GM21737 (cell line): ENCODE measurements at regions not wholly inside any gene's neighbourhood (a gene's known extent, or its start where the extent isn't known, plus 50 kb on each side); places are given as distances from the start of the nearest gene placed in this dataset.

ENCODE experiments used
- ATAC-seq: cut with Tn5 transposase; IDR thresholded peaks from one replicate; pipeline ENCODE4 v1.9.1; 2021; ENCODE audit warnings: mild to moderate bottlenecking, moderate library complexity; ENCODE audit not compliant: unreplicated experiment

- ATAC-seq, result no peak
These were observed 496.9 kb downstream of the SOX6 start for GRCh38 chr11:15859411-15859810.

GRCh38 chr11:15861256-15861655, 495.1 kb downstream of the SOX6 start:
- no peak for ATAC-seq

GRCh38 chr11:15863411-15863810, 492.9 kb downstream of the SOX6 start:
- no peak for ATAC-seq

- ATAC-seq, result no peak
These were observed 492.1 kb downstream of the SOX6 start for GRCh38 chr11:15864026-15864805.

GRCh38 chr11:15865212-15865987, 490.9 kb downstream of the SOX6 start:
- ATAC-seq, result no peak

GRCh38 chr11:15867871-15868270, 488.5 kb downstream of the SOX6 start:
- ATAC-seq, result no peak

GRCh38 chr11:15870911-15871310, 485.4 kb downstream of the SOX6 start:
- no peak for ATAC-seq

GRCh38 chr11:15871904-15872626, 484.3 kb downstream of the SOX6 start:
- ATAC-seq, result no peak

GRCh38 chr11:15873501-15873900, 482.8 kb downstream of the SOX6 start:
- ATAC-seq, result no peak

GRCh38 chr11:15874704-15875103, 481.6 kb downstream of the SOX6 start:
- ATAC-seq, result no peak

GRCh38 chr11:15875393-15875792, 481.0 kb downstream of the SOX6 start:
- ATAC-seq, result no peak

- ATAC-seq, result no peak
These were observed 480.4 kb downstream of the SOX6 start for GRCh38 chr11:15875943-15876342.

- no peak for ATAC-seq
These were observed 477.6 kb downstream of the SOX6 start for GRCh38 chr11:15878756-15879155.

- ATAC-seq, result no peak
These were observed 476.1 kb downstream of the SOX6 start for GRCh38 chr11:15880291-15880690.

GRCh38 chr11:15882876-15883454, 473.4 kb downstream of the SOX6 start:
- ATAC-seq, result no peak

- no peak for ATAC-seq
These were observed 472.9 kb downstream of the SOX6 start for GRCh38 chr11:15883455-15883920.

GRCh38 chr11:15884141-15884540, 472.2 kb downstream of the SOX6 start:
- ATAC-seq, result no peak

GRCh38 chr11:15884777-15885540, 471.4 kb downstream of the SOX6 start:
- ATAC-seq, result no peak

GRCh38 chr11:15885854-15886253, 470.5 kb downstream of the SOX6 start:
- ATAC-seq, result no peak

GRCh38 chr11:15886299-15886698, 470.0 kb downstream of the SOX6 start:
- ATAC-seq, result no peak
